Stimulated activated CD4-positive, alpha-beta T cell treated with anti-CD3 and anti-CD28 coated beads, Interleukin-1b, Interleukin-23, amount 100 ng/mL, for 48 hours (primary cell): ENCODE measurements at regions not wholly inside any gene's neighbourhood (a gene's known extent, or its start where the extent isn't known, plus 50 kb on each side); places are given as distances from the start of the nearest gene placed in this dataset.

Experiments
- DNase-seq: peaks from one replicate; pipeline ENCODE4 v3.0.0-alpha.2; 2020

DNA sequence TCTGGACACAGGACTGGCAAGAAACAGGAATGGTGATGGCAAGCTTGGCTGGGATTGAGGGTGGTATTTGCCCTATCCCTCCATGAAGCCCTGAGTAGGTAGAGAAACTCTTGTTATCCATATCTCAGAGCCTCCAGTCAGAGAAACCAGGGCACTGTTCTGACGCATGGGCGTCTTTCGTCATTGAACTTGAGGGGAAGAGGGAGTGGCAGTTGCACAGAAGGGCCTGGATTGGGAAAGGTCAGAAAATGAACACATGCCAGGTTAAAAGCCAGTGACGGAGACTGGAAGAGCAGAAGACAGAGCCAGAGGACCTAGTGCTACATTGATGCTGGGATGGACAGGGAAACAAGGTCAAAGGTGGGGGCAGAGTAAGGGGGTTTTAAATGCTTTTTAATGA lies 516.7 kb downstream of the PLPP3 start:
- DNase-seq: no peak

DNA sequence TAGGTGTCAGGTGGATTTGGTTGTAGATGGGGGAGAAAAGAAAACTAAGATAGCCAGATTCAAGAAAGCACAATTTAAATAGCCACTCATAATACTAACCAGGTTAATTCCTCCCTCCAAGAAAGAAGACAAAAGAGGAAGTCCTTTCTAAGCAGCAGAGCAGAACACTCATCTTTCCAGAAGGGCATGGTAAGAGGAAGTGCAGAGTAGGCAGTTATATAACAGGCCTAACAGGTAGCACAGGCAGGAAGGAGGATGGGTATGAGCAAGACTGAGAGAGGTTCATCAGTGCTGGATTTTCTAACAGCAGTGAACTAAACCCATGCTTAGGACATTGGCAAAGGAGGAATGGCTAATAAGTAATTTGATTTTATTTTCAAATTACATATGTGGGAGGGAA lies 517.5 kb downstream of the PLPP3 start:
- no peak for DNase-seq

DNA sequence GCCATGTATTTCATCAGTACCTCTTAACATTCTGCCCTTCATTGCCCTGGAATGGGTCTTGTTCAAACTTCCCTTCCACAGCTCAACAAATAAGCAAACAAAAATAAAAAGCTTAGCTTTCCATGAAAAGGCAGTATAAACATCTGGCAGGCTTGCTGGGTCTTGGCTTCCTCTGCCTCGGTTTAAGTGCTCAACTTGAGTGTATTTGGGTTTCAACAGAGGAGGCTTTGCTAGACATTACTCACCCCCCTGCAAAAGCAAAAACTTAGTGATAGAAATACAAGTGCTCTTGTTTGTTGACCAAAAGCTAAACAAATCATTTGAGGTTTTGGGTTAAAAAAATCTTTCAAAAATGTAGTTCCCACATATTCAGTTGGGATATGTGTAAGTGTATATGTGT lies 518.5 kb downstream of the PLPP3 start:
- no peak for DNase-seq

DNA sequence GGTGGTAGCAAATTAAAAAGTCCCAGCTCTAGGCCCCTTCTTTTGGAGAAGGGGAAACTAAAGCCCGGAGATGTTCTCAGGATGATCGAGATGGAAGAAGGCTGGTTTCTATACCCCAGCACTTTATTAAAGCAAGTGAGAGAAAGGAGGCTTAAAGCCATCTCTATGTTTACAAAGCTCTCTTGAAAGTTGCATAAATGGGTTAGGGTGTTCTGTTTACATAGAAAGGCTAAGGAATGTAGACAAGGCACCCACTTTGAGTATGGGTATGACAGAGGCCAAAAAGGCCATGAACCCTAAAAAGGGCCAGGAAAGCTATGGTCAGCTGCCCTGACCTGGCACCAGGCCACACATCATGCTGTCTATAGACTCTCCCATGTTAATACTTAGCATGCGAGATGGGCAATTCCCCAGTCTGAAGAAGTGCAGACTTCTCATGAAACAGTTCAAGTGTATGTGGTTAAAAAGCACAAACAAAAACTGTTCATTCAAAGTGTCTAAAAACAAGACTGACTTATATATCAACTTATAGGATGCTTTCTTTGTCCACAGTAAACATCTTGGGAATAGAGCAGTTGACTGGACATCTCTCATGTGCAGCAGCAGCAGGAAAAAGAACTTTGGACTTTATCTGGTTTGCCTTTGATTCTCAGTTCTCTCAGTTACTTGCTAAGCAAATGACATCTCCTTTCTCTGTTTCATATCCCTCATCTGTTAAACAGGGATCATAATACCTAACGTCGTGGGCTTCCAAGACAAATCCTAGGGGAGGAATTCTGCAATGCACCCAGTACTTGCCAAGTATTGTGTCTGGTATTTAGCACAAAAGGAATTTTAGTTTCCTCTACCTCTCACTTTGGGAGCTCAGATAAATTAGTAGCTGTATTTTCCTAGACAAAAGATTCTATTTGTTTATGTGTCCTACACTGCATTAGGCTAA lies 521.6 kb downstream of the PLPP3 start:
- DNase-seq: no peak

DNA sequence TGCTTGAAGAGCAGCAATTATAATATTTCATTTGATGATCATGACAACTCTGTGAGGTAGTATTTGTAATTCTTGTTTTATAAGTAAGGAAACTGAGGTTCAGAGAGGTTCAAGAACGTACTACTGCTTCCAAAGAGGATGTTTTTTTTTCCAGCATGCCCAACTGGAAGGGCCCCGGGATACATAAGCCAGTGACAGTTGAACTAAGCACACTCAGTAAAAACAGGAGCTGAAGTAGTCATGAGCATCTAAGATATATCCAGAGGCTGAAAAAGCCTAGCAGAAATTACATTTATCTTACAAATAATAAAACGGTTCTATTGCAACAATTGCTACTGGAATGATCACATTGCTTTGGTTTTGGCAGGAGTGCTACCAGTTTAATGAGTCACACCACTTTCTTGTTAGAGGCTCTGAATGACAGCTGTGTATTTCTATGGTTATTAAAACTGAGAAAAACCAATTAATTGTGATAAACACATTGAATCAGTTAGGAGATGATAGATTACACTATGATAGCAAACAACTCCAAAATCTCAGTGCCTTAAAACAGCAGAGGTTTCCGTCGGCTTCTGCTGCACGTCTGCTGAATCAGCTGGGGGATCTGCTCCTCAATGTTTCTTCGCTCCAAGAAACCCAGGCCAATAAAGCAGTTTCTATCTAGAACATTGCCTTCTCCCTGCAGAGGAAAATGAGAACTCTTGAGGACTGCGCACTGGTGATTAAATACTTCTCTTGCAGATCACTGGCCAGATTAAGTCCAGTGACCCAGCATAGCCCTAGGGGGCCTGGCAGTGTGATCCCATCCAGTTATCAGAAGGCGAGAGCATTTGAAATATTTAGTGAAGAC lies 522.7 kb downstream of the PLPP3 start:
- DNase-seq: no peak

DNA sequence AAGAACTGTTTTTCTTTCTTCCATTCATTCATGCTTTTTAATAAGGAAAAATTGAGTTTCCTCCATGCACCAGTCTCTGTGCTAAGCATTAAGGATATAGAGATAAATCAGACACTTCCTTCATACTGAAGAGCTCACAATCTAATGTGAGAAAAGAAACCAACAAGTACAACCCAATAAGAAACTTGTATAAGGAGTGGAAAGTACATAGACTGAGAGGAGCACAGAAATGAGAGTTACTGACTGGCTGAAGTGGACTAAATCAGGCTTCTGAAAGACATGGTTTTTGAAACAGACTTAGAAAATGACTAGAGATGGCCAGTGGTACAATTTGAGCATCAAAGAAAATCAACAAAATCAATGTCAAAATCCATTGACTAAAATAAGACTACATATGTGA lies 524.4 kb downstream of the PLPP3 start:
- DNase-seq: no peak

DNA sequence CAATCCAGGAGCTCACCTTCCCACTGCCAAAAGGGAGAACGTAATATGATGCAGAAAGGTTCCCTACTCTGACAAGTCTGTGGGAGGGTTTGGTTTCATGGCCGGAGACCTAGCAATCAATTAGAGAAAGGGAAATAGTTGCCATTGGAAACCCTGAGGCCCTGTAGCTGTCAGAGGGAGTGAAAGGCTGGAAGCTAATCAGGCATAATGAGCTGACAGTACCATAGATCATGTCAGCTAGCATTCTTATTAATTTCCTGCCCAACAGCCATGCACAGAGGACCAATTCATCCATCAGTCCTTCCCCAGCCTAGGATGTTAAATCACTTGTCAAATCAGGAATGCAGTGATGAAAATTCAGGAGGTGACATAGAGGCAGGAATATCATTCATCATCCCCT lies 527.3 kb downstream of the PLPP3 start:
- no peak for DNase-seq

DNA sequence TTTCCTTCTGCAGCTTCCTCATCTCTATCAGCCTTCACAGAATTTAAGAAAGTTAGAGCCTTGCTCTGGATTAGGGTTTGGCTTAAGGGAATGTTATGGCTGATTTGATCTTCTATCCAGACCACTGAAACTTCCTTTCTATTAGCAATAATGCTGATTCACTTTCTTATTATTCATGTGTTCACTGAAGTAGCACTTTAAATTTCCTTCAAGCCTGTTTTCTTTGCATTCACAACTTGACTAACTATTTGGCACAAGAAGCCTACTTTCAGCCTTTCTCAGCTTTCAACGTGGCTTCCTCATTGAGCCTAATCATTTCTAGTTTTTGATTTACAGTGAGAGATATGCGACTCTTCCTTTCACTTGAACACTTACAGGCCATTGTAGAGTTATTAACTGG lies 528.5 kb downstream of the PLPP3 start:
- DNase-seq: no peak

DNA sequence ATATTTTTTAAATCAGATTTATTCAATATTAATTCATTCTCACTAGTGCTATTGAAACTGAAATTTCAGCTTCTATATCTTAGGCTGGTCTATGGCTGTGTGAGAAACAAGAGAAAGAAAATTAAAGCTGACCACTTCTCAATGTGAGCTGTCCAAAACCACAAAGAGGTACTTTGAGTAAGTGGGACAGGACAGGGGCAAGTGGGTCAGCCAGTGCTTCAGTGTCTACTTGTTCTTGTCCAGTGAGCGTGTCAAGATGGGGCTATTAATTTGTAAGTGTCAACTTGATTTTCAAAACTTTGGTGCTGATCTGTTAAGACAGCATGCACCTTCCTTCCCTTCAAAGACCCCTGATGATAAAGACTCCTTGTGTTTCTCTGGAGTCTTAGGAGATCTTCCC lies 533.9 kb downstream of the PLPP3 start:
- DNase-seq: no peak

DNA sequence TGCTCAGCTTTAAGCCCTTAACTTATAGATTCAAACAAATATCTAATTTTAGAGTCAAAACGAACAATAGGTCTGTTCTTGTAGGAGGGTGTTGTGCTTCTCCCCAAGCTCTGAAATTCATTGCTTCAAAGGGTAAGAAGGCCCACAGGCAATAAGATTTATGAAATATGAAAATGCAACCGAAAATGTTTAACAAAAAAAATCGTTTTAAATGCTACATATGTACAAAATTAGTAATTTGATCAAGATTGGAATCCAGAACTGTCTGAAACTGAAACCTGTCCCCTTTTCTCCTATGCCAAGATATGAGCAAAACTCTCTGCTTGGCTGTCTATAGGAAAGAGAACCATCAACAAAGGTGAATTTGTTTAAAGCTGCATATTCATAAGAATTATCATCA lies 534.3 kb downstream of the PLPP3 start:
- no peak for DNase-seq

DNA sequence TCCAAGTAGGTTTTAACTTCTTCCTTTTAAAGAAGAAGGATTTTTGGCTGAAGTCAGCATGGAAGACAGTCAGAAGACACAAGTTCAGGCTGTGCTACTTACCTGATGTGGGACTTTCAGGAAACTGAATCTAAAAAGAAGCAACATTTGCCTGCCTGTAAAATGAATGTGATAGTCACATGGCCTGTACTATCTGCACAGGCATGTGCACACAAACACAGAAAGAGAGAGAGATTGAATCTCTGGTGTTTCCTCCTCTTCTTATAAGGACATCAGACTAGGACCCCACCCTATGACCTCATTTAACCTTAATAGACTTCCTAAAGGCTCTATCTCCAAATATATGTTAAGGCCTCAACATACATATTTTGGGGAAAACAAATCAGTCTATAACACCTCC lies 542.9 kb downstream of the PLPP3 start:
- DNase-seq: no peak

DNA sequence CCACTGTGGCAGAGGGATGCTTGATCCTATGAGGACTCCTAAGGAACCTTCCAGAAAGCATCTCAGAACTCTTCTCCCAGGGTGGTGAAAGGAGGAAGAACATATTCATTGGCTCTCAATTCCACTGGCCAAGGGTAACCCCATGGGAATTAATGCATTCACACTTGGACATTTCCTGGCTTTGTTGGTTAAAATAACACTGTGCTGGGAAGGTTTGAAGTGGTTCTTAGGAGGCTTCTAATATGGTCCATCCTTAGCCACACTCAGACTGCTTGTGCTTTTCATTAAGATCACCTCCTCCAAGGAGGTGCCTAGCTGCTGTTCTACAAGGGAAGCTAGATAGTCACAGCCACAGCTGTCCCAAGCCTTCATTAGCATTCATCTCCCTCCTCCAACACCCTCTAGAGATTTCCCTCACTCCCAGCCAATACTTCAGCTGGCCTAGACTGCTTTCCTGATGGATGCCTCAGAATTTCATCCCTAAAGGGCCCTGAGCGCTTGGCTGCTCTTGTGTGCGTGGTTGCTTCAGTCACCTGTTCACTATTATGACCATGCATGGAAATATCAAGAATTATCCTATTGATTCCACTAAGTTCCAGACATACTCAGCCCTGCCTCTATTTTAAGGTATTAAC lies 544.4 kb downstream of the PLPP3 start:
- DNase-seq: no peak

DNA sequence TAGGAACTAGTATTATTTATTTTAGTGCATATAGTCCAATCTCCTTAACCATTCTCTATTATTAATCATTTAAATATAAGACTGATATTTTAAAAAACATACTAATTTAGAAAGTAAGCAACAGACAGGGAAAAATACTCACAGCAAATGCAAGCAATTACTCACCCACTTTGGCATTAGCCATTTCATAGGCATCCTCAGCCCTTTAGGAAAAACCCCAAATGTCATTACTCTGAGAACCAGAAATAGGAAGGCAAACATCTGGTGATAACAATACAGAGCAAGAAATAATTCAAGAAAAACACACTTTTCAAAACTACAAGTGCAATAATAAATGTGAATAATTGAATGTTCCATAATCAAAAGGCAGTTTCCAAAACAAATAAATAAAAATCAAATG lies 545.1 kb downstream of the PLPP3 start:
- DNase-seq: no peak

DNA sequence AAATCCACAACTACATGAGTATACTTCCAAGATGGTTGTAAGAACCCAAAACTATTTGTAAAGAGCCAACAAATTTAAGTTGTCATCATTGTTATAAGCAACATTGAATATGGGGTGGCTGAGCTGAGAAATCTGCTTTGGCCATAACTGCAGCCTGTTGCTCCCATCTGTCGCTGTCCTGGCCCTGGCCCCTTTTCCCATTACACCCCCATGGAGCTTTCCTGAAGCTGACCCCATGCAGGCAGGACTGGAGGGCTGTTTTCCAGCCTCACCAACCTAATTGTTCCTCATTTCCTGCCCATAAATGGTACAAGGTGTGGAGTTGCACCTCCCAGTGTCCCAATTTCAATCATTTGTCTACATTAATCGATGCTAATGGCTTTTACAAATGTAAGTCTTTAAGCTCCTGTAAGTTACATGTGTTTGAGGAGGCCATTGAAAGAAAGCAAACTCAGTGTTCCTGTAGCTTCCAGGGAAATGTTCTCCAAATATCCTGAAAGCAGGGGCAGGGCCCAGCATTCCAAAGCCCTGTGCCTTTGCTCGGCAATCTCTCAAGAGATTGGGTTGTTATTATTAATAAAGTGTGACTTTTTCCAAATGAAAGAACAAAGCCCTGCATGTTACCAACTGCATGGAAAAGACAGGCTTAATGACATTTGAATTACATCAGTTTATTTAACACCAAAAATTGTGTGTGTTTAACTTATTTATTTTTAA lies 545.9 kb downstream of the PLPP3 start:
- no peak for DNase-seq

DNA sequence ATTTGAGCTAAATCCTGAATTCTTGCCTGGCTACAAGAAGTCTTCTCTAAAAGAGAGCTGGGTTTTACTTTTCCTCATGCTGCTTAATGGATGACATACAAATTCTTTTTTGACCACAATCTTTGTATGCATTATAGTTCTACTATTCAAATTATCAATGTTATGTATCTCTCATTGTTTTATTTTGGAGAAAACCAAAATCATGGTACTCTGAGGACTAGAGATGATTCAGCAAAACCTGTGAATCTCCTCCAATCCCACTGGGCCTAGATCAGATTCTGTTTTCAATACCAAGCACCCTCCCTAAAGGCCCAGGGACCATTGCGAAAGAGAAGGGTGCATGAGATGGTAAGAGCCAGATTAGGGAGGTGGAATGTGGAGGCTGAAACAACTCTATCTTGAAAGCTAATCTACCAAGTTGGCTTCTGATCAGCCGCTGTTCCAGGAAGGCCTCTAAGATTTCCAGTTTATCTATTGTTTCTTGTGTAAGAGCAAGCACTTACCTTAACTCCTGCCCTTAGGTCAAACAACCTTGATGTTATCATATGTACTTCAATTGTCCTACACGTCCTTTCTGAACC lies 547.2 kb downstream of the PLPP3 start:
- DNase-seq: no peak

DNA sequence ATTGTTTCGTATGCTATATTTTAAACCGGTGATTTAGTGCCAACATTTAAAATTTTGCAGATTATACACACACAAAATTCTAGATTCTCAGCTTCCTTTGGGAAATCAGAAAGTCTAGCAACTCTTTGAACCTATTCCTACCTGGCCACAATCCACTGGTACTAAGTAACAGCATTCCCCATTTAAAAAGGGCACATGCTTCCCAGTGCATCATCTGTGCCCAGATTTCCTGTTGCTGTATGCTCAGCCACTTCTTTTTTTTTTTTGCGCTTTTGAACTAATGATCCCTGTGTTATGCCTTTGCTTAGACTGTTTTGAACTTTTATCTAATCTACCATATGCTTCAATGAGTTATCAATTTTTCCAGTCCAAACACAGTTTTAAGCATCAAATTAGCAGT lies 548.4 kb downstream of the PLPP3 start:
- DNase-seq: no peak

DNA sequence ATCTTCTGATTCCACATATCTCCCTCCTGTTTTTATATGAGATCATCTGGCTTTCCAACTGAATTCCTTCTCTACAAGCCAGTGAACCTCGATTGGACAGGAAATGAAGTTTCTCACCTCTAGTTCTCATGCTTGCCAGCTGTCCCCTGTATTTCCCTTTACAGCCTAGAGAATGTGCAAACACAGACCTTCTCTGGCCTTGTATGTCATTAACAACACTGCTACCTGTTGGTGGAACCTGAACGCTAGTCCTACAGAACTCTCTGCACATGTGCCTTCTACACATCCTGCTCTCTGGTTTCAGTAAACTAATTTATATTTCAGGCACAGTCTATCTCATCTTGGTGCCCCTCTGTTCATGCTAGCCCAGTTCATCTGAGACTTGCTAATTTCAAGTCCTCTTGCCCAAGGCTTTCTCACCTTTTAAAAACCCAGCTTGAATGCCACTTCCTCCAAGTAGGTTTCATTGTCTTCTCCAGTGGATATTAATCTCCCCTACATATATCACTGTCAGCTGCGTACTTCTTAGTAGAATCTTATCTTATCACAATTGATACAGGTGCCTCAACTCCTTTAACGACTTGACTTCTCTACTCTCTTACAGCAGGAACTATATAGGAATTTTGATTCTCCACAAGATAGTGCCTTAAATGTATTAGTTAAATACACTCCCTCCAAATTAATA lies 549.9 kb downstream of the PLPP3 start:
- no peak for DNase-seq

DNA sequence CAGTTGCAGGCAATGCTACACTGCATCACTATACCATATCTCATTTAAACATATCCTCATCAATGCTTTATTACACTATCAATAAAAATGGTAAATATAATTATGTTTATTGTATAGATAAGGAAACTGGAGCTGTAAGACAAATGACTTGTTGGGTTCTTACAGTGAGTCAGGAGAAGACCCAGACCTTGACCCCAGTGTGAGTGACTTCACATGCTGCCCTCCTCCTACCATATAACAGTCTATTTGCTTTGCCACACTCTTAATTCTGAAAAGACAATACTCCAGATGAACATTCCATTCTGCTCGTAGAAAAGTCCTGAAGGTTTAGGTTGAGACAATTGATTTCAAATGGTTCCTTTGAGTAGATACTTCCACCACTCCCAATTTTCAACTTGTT lies 550.5 kb downstream of the PLPP3 start:
- no peak for DNase-seq

DNA sequence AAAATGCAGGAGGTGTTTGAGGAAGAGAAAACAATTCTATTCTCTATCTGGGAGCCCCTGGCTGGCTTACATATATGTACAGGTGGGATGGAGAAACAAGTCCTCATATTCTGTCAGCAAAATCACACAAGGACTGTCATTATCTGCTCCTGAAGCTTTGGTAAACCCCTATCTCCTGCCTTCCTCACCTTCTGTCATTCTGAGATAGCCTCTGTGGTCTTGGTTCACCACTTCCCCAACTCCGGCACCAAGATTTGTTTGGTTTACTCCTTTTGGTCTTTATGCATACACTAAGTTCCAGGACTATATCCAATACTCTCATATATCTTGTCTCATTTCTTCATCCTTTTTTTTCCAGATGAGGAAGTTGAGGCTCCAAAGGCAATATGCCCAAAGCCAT lies 551.1 kb downstream of the PLPP3 start:
- no peak for DNase-seq

DNA sequence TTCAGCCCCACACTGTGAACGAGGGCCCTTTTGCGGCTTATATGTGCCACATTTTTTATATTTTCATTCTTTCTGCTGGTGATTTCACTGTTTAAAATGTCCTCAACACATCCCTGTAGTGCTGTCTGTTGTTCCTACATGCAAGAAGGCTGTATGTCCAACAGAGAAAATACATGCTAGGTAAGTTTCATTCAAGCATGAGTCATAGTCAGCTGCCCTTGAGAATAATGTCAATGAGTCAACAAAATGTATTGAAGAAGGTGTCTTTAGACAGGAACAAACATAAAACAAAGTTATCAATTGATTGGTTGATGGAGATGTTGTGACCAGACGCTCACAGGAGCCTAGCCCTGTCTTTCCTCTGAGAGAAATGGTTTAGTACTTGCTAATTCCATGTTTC lies 553.4 kb downstream of the PLPP3 start:
- no peak for DNase-seq

DNA sequence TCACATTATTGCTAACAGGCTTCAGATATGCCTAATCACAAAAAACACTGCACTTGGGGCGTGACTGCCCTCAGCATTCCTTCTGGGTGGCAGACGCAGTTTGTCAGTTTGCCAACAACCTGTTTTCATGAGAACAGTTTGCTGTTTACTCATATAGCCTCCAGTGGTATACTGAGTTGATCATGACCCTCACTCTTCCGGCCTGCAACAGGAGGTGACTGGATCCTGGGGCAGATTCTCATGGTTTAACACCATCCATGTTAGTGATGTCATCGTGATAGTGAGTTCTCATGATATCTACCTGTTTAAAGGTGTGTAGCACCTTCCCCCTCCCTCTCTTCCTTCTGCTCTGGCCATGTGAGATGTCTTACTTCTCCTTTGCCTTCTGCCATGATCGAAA lies 555.2 kb downstream of the PLPP3 start:
- DNase-seq: no peak

DNA sequence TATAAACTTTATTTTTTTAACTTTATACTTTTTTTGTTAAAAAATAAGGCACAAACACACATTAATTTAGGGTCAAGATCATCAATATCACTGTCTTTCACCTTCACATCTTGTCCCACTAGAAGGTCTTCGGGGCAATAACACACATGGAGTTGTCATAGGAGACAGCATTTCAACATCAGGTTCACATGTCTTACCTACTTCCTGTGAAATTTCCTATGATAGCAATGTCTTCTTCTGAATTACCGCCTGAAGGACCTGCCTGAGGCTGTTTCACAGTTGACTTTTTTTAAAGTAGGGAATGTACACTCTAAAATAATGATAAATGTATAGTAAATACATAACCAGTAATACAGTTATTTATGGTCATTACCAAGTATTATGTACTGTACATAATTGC lies 559.4 kb downstream of the PLPP3 start:
- no peak for DNase-seq
